SK-N-SH (cell line): ENCODE measurements at regions not wholly inside any gene's neighbourhood (a gene's known extent, or its start where the extent isn't known, plus 50 kb on each side); places are given as distances from the start of the nearest gene placed in this dataset.

Experiments used
- CTCF ChIA-PET: fragments of 300-600, 350-600 bp; formaldehyde crosslinking; extraction: SDS; loops from one replicate; lab custom pipeline; 2021; lab: Yijun Ruan, JAX
- POLR2A ChIA-PET: fragments of 350-600 bp; sonication (Branson Sonifier 250); formaldehyde crosslinking; extraction: SDS; loops from one replicate; lab custom pipeline; 2020; ENCODE audit warnings: antibody characterized with exemption, inconsistent platforms; lab: Yijun Ruan, JAX
- DNase-seq: peaks from one replicate; pipeline ENCODE4 v3.0.0; 2012
- H2AFZ ChIP-seq: fragments of 200-600 bp; sonication (generic); 2 replicates; pipeline ENCODE4 v1.8.1; 2016; ENCODE audit warnings: antibody characterized with exemption, mild to moderate bottlenecking, low read depth
- H3F3A ChIP-seq: fragments of 200-600 bp; sonication (generic); replicated peaks from 2 replicates; pipeline ENCODE3; 2016; ENCODE audit warnings: antibody characterized with exemption, mild to moderate bottlenecking; ENCODE audit not compliant: insufficient read depth
- H3K27ac ChIP-seq, 2 experiments: fragments of 200-500 bp in 1 of 2; fragments of 200-600 bp in 1 of 2; sonication (Bioruptor generic) in 1 of 2; sonication (generic), shearing (Covaris generic) in 1 of 2; 2 replicates each; pipeline versions ENCODE4 v1.5.1 to v1.6.1; 2014 to 2016; ENCODE audit warnings: low read depth in 2 of 2, inconsistent platforms in 1 of 2, low read length in 1 of 2, mild to moderate bottlenecking in 1 of 2, mixed read lengths in 1 of 2
- H3K27me3 ChIP-seq: fragments of 200-600 bp; sonication (generic), shearing (Covaris generic); 2 replicates; pipeline ENCODE4 v1.6.1; 2016; ENCODE audit warnings: mixed run types; ENCODE audit not compliant: insufficient read depth
- H3K36me3 ChIP-seq, 2 experiments: fragments of 200-500 bp in 1 of 2; fragments of 200-600 bp in 1 of 2; sonication (Bioruptor generic) in 1 of 2; sonication (generic) in 1 of 2; replicated peaks in 1 of 2; 2 replicates each; pipeline versions ENCODE3 to v1.5.1; 2014 to 2016; ENCODE audit warnings: low read length in 1 of 2, mild to moderate bottlenecking in 1 of 2; ENCODE audit not compliant: insufficient read depth in 2 of 2, control insufficient read depth in 1 of 2
- H3K4me1 ChIP-seq, 2 experiments: fragments of 200-500 bp in 1 of 2; fragments of 200-600 bp in 1 of 2; sonication (Bioruptor generic) in 1 of 2; sonication (generic), shearing (Covaris generic) in 1 of 2; 2 replicates each; pipeline versions ENCODE4 v1.5.1 to v1.6.1; 2014 to 2016; ENCODE audit warnings: low read depth in 1 of 2, low read length in 1 of 2, mixed run types in 1 of 2; ENCODE audit not compliant: insufficient read depth in 2 of 2, control insufficient read depth in 1 of 2
- H3K4me2 ChIP-seq: fragments of 200-600 bp; sonication (generic), shearing (Covaris generic); 2 replicates; pipeline ENCODE4 v1.6.1; 2017; ENCODE audit warnings: mixed run types
- H3K4me3 ChIP-seq, 2 experiments: fragments of 200-500 bp in 1 of 2; fragments of 200-600 bp in 1 of 2; sonication (Bioruptor generic) in 1 of 2; sonication (generic), shearing (Covaris generic) in 1 of 2; 2 replicates each; pipeline versions ENCODE4 v1.5.1 to v1.8.1; 2014 to 2016; ENCODE audit warnings: low read depth in 2 of 2, inconsistent platforms in 1 of 2, low read length in 1 of 2, mild to moderate bottlenecking in 1 of 2, mixed read lengths in 1 of 2, moderate library complexity in 1 of 2
- H3K79me2 ChIP-seq: fragments of 200-600 bp; sonication (generic); 2 replicates; pipeline ENCODE4 v1.8.1; 2017; ENCODE audit warnings: mild to moderate bottlenecking; ENCODE audit not compliant: insufficient read depth
- H3K9ac ChIP-seq: fragments of 200-600 bp; sonication (generic); 2 replicates; pipeline ENCODE4 v1.6.1; 2017; ENCODE audit warnings: mixed run types
- H3K9me2 ChIP-seq: fragments of 200-600 bp; sonication (generic); 2 replicates; pipeline ENCODE4 v1.6.1; 2017; ENCODE audit warnings: mixed run types
- H3K9me3 ChIP-seq: fragments of 200-600 bp; sonication (generic); 2 replicates; pipeline ENCODE4 v1.6.1; 2017; ENCODE audit warnings: mixed run types, mild to moderate bottlenecking, moderate library complexity
- H4K20me1 ChIP-seq: fragments of 200-600 bp; sonication (generic); 2 replicates; pipeline ENCODE4 v1.6.1; 2017; ENCODE audit warnings: mild to moderate bottlenecking, mixed run types; ENCODE audit not compliant: insufficient read depth
- ELF1 ChIP-seq: IDR thresholded peaks from 2 replicates; pipeline ENCODE4 v1.4.0; 2012
- EP300 ChIP-seq, 2 experiments: IDR thresholded peaks; 2 replicates each; pipeline versions ENCODE4 v1.4.0 to v1.6.1; 2012; ENCODE audit warnings: borderline replicate concordance in 1 of 2, low read depth in 1 of 2, low read length in 1 of 2
- GABPA ChIP-seq: IDR thresholded peaks from 2 replicates; pipeline ENCODE4 v1.4.0; 2012; ENCODE audit warnings: low read depth, mild to moderate bottlenecking
- MXI1 ChIP-seq: IDR thresholded peaks from 2 replicates; pipeline ENCODE4 v1.6.1; 2012; ENCODE audit warnings: mild to moderate bottlenecking, low read depth, low read length, improper control_type of control experiment
- POLR2AphosphoS5 ChIP-seq: IDR thresholded peaks from 2 replicates; pipeline ENCODE4 v1.6.1; 2012; ENCODE audit warnings: low read depth, low read length
- RCOR1 ChIP-seq: fragments of 150-350 bp; IDR thresholded peaks from 2 replicates; pipeline ENCODE4 v1.6.1; 2017; ENCODE audit warnings: antibody characterized with exemption, low read length
- SMC3 ChIP-seq: IDR thresholded peaks from 2 replicates; pipeline ENCODE4 v1.6.1; 2012; ENCODE audit warnings: low read depth, low read length, improper control_type of control experiment
- TAF1 ChIP-seq: IDR thresholded peaks from 2 replicates; pipeline ENCODE4 v1.6.1; 2012; ENCODE audit warnings: low read depth, mild to moderate bottlenecking, low read length, moderate library complexity, borderline replicate concordance
- TEAD4 ChIP-seq: IDR thresholded peaks from 2 replicates; pipeline ENCODE4 v1.4.0; 2012; ENCODE audit warnings: mild to moderate bottlenecking, borderline replicate concordance; ENCODE audit not compliant: insufficient read depth
- WGBS: methylation state at CpG from one replicate; pipeline ENCODE4 v1.1.6; 2017; ENCODE audit warnings: low lambda C conversion rate; 5-methylcytosine and 5-hydroxymethylcytosine counted together
- TF ChIP-seq, protein P1 (sequence below): fragments of 150-350 bp; IDR thresholded peaks from 2 replicates; pipeline ENCODE4 v1.6.1; 2016; ENCODE audit warnings: mild to moderate bottlenecking, low read depth, low read length
- TF ChIP-seq, protein P2 (sequence below): fragments of 200-600 bp; sonication (generic); IDR thresholded peaks from 2 replicates; pipeline ENCODE4 v1.6.1; 2017; ENCODE audit warnings: antibody characterized with exemption, mild to moderate bottlenecking, moderate library complexity
- TF ChIP-seq, protein P3 (sequence below): IDR thresholded peaks from 2 replicates; pipeline ENCODE4 v1.4.0; 2012; ENCODE audit warnings: low read depth, borderline replicate concordance
- TF ChIP-seq, protein P4 (sequence below): IDR thresholded peaks from 2 replicates; pipeline ENCODE4 v1.6.1; 2012; ENCODE audit warnings: mild to moderate bottlenecking, low read depth, low read length, moderate library complexity

DNA sequence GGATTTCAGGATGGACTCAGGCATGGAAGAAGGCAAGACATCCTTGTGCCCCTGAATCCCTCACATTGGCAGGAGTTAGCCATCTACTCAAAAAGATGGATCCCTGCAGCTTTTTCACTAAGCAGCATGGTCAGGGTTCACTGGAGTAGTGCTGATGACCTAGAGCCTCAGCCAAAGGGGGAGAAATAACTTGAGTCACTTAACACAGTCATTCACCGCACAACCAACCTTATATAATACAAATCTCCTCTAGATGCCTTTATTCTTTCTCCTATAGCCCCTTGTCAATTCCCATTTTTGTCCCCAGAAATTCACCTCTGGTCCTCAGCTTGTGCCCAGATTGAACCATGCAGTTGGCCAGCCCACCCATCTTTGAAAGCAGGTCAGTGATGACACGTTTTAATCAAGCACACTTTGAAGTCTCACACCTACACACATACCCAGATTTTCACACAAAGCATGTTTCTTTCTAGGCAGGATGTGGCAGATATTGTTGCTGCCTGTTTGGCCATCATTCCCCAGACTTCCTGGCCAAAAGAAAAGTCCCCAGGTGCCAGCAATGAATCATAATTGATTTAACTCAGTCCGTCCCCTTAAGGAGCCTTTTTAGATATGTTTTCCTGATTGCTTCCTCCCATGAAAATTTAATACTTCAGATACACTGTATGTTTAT is 84.2 kb downstream of the LBH start:
- H3K9me3 ChIP-seq, result no peaks in the 10 kb centered on the region
- CTCF ChIA-PET, result interaction anchor here (0.7 to 1.6 kb wide), 2 partner anchors 106 to 148 kb away, joined by 3 read pairs; no protein-coding TSS in a partner anchor
- H3F3A ChIP-seq, result no peaks in the 10 kb centered on the region
- no peaks in the 10 kb centered on the region for H4K20me1 ChIP-seq
- H3K4me1 ChIP-seq, result no peaks in the 10 kb centered on the region; a peak in 1 of 4 replicates
- no peak overlapping the region for H3K4me2 ChIP-seq
- H3K79me2 ChIP-seq, result no peaks in the 10 kb centered on the region
- no peak overlapping the region for H3K9ac ChIP-seq
- POLR2A ChIA-PET, result no interaction called here
- DNase-seq, result no peak
- no peak overlapping the region for H2AFZ ChIP-seq
- no peaks in the 10 kb centered on the region for H3K27me3 ChIP-seq
- H3K4me3 ChIP-seq, result no peak overlapping the region
- H3K36me3 ChIP-seq, result no peaks in the 10 kb centered on the region
- TF ChIP-seq, protein P1, sequence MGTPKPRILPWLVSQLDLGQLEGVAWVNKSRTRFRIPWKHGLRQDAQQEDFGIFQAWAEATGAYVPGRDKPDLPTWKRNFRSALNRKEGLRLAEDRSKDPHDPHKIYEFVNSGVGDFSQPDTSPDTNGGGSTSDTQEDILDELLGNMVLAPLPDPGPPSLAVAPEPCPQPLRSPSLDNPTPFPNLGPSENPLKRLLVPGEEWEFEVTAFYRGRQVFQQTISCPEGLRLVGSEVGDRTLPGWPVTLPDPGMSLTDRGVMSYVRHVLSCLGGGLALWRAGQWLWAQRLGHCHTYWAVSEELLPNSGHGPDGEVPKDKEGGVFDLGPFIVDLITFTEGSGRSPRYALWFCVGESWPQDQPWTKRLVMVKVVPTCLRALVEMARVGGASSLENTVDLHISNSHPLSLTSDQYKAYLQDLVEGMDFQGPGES, result no peak
- no peak for TF ChIP-seq RCOR1
- TF ChIP-seq MXI1, result no peak
- TF ChIP-seq, protein P2, sequence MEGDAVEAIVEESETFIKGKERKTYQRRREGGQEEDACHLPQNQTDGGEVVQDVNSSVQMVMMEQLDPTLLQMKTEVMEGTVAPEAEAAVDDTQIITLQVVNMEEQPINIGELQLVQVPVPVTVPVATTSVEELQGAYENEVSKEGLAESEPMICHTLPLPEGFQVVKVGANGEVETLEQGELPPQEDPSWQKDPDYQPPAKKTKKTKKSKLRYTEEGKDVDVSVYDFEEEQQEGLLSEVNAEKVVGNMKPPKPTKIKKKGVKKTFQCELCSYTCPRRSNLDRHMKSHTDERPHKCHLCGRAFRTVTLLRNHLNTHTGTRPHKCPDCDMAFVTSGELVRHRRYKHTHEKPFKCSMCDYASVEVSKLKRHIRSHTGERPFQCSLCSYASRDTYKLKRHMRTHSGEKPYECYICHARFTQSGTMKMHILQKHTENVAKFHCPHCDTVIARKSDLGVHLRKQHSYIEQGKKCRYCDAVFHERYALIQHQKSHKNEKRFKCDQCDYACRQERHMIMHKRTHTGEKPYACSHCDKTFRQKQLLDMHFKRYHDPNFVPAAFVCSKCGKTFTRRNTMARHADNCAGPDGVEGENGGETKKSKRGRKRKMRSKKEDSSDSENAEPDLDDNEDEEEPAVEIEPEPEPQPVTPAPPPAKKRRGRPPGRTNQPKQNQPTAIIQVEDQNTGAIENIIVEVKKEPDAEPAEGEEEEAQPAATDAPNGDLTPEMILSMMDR, result no peak
- TF ChIP-seq POLR2AphosphoS5, result no peak
- TF ChIP-seq TAF1, result no peak
- TF ChIP-seq TEAD4, result no peak
- no peak for TF ChIP-seq SMC3
- no peak for TF ChIP-seq EP300 (IDR thresholded peaks at IDR 0.05; ENCODE audit: borderline replicate concordance in 1 of 2, low read depth in 1 of 2, low read length in 1 of 2)
- TF ChIP-seq, protein P3, sequence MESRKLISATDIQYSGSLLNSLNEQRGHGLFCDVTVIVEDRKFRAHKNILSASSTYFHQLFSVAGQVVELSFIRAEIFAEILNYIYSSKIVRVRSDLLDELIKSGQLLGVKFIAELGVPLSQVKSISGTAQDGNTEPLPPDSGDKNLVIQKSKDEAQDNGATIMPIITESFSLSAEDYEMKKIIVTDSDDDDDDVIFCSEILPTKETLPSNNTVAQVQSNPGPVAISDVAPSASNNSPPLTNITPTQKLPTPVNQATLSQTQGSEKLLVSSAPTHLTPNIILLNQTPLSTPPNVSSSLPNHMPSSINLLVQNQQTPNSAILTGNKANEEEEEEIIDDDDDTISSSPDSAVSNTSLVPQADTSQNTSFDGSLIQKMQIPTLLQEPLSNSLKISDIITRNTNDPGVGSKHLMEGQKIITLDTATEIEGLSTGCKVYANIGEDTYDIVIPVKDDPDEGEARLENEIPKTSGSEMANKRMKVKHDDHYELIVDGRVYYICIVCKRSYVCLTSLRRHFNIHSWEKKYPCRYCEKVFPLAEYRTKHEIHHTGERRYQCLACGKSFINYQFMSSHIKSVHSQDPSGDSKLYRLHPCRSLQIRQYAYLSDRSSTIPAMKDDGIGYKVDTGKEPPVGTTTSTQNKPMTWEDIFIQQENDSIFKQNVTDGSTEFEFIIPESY, result no peak
- 45% methylated on average over 3 of the region's 3 CpGs for WGBS
- H3K9me2 ChIP-seq, result no peaks in the 10 kb centered on the region
- H3K27ac ChIP-seq, result no peak overlapping the region

DNA sequence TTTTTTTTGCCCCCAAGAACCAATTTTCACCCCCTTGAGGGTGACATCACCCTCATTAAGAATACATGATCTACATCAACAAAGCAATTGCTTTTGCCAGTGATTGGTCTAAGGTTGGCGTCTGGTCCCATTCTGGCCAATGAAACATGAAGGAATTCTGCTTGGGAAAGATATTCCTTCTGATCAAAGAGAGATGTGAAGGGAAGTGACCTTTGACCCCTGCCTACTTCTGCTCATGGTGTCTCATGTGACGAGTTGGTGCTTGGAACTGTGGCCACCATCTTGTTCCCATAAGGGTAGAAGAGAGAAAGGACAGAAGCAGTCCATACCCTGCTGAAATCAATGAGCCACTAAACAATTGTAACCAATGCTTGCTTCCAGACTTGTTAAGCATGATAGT is 85.1 kb downstream of the LBH start:
- H3F3A ChIP-seq, result no peaks in the 10 kb centered on the region
- no peaks in the 10 kb centered on the region for H3K9me2 ChIP-seq
- no peak overlapping the region for H2AFZ ChIP-seq
- H3K4me3 ChIP-seq, result no peak overlapping the region
- DNase-seq, result no peak
- 60% methylated on average over 2 of the region's 2 CpGs for WGBS
- H3K9ac ChIP-seq, result no peak overlapping the region
- no peaks in the 10 kb centered on the region for H3K9me3 ChIP-seq
- ChIA-PET CTCF (interaction anchor here (1.6 kb wide), 1 partner anchor 105 kb away, joined by 3 read pairs; no protein-coding TSS in a partner anchor), POLR2A (no interaction called here)
- no peak overlapping the region for H3K27ac ChIP-seq
- H3K36me3 ChIP-seq, result no peaks in the 10 kb centered on the region
- no peaks in the 10 kb centered on the region; a peak in 1 of 4 replicates for H3K4me1 ChIP-seq
- H3K4me2 ChIP-seq, result no peak overlapping the region
- no peaks in the 10 kb centered on the region for H4K20me1 ChIP-seq
- no peaks in the 10 kb centered on the region for H3K79me2 ChIP-seq
- no peaks in the 10 kb centered on the region for H3K27me3 ChIP-seq
- TF ChIP-seq EP300 (IDR thresholded peaks at IDR 0.05; ENCODE audit: borderline replicate concordance in 1 of 2, low read depth in 1 of 2, low read length in 1 of 2), result no peak
- TF ChIP-seq GABPA, result no peak
- TF ChIP-seq, protein P4, sequence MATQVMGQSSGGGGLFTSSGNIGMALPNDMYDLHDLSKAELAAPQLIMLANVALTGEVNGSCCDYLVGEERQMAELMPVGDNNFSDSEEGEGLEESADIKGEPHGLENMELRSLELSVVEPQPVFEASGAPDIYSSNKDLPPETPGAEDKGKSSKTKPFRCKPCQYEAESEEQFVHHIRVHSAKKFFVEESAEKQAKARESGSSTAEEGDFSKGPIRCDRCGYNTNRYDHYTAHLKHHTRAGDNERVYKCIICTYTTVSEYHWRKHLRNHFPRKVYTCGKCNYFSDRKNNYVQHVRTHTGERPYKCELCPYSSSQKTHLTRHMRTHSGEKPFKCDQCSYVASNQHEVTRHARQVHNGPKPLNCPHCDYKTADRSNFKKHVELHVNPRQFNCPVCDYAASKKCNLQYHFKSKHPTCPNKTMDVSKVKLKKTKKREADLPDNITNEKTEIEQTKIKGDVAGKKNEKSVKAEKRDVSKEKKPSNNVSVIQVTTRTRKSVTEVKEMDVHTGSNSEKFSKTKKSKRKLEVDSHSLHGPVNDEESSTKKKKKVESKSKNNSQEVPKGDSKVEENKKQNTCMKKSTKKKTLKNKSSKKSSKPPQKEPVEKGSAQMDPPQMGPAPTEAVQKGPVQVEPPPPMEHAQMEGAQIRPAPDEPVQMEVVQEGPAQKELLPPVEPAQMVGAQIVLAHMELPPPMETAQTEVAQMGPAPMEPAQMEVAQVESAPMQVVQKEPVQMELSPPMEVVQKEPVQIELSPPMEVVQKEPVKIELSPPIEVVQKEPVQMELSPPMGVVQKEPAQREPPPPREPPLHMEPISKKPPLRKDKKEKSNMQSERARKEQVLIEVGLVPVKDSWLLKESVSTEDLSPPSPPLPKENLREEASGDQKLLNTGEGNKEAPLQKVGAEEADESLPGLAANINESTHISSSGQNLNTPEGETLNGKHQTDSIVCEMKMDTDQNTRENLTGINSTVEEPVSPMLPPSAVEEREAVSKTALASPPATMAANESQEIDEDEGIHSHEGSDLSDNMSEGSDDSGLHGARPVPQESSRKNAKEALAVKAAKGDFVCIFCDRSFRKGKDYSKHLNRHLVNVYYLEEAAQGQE, result no peak
- TF ChIP-seq, protein P2, result no peak
- TF ChIP-seq ELF1, result no peak
